Suprapubic skin (tissue), 4 donors: ENCODE measurements at regions not wholly inside any gene's neighbourhood (a gene's known extent, or its start where the extent isn't known, plus 50 kb on each side); places are given as distances from the start of the nearest gene placed in this dataset.
"Not testable (repeated sequence)": the region's sequence is repeated elsewhere in the genome, so short reads cannot be mapped to it uniquely, and the experiment has no call there.

Source experiments
- POLR2A ChIP-seq, 2 donors: fragments of 450-650 bp; IDR thresholded peaks; one replicate each; pipeline ENCODE4 v1.6.1; 2017; ENCODE audit warnings: antibody characterized with exemption in 2 of 2, mild to moderate bottlenecking in 2 of 2, moderate library complexity in 2 of 2
- POLR2AphosphoS5 ChIP-seq, 3 donors: sonication (generic); formaldehyde crosslinking; IDR thresholded peaks; one replicate each; pipeline ENCODE4 v1.6.1; 2017; ENCODE audit warnings: antibody characterized with exemption in 3 of 3
- TF ChIP-seq, protein P1 (sequence below), 2 donors: fragments of 200-600 bp in 1 of 2; fragments of 450-650 bp in 1 of 2; sonication (generic) in 1 of 2; IDR thresholded peaks; one replicate each; pipeline ENCODE4 v1.5.1; 2016 to 2019; ENCODE audit warnings: antibody characterized with exemption in 2 of 2, mild to moderate bottlenecking in 1 of 2, moderate library complexity in 1 of 2

- TF ChIP-seq, protein P1, sequence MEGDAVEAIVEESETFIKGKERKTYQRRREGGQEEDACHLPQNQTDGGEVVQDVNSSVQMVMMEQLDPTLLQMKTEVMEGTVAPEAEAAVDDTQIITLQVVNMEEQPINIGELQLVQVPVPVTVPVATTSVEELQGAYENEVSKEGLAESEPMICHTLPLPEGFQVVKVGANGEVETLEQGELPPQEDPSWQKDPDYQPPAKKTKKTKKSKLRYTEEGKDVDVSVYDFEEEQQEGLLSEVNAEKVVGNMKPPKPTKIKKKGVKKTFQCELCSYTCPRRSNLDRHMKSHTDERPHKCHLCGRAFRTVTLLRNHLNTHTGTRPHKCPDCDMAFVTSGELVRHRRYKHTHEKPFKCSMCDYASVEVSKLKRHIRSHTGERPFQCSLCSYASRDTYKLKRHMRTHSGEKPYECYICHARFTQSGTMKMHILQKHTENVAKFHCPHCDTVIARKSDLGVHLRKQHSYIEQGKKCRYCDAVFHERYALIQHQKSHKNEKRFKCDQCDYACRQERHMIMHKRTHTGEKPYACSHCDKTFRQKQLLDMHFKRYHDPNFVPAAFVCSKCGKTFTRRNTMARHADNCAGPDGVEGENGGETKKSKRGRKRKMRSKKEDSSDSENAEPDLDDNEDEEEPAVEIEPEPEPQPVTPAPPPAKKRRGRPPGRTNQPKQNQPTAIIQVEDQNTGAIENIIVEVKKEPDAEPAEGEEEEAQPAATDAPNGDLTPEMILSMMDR (IDR thresholded peaks at IDR 0.05): not testable (repeated sequence)
- TF ChIP-seq POLR2AphosphoS5, POLR2A (IDR thresholded peaks at IDR 0.05): not testable (repeated sequence)
Measured at GRCh38 chr22:11305179-11305578, 4222.8 kb upstream of the OR11H1 start.
